GM23338 (cell line): ENCODE measurements at regions not wholly inside any gene's neighbourhood (a gene's known extent, or its start where the extent isn't known, plus 50 kb on each side); places are given as distances from the start of the nearest gene placed in this dataset.

Source experiments
- ATAC-seq: fragments of 200-7000 bp; cut with Tn5 transposase; 3 replicates; pipeline ENCODE4 v1.9.1; 2020
- DNase-seq: peaks from one replicate; pipeline ENCODE4 v3.0.0-alpha.2; 2015; ENCODE audit warnings: low spot score
- H2AFZ ChIP-seq: fragments of 200-600 bp; sonication (generic); 2 replicates; pipeline ENCODE4 v1.8.0; 2016; ENCODE audit warnings: antibody characterized with exemption, mild to moderate bottlenecking, moderate library complexity
- H3F3A ChIP-seq: fragments of 200-600 bp; sonication (generic); replicated peaks from 2 replicates; pipeline ENCODE4 v1.8.0; 2017; ENCODE audit warnings: antibody characterized with exemption, mixed run types, low read depth
- H3K27ac ChIP-seq: fragments of 200-600 bp; sonication (generic); 2 replicates; pipeline ENCODE4 v1.6.1; 2016; ENCODE audit warnings: low read depth
- H3K27me3 ChIP-seq: fragments of 200-600 bp; sonication (generic); 2 replicates; pipeline ENCODE4 v1.8.0; 2016; ENCODE audit warnings: mild to moderate bottlenecking, mixed run types, moderate library complexity; ENCODE audit not compliant: insufficient read depth
- H3K36me3 ChIP-seq: fragments of 200-600 bp; sonication (generic); 2 replicates; pipeline ENCODE4 v1.8.0; 2016; ENCODE audit warnings: mild to moderate bottlenecking; ENCODE audit not compliant: insufficient read depth
- H3K4me1 ChIP-seq: fragments of 200-600 bp; sonication (generic); 2 replicates; pipeline ENCODE4 v1.8.0; 2016; ENCODE audit warnings: mild to moderate bottlenecking, moderate library complexity; ENCODE audit not compliant: insufficient read depth
- H3K4me2 ChIP-seq: fragments of 200-600 bp; sonication (generic); 2 replicates; pipeline ENCODE4 v1.7.1; 2017; ENCODE audit warnings: mixed run types
- H3K4me3 ChIP-seq: fragments of 200-600 bp; sonication (generic); 2 replicates; pipeline ENCODE4 v1.6.1; 2016; ENCODE audit warnings: mixed run types
- H3K79me2 ChIP-seq: fragments of 200-600 bp; sonication (generic); replicated peaks from 2 replicates; pipeline ENCODE4 v1.8.0; 2017; ENCODE audit warnings: mild to moderate bottlenecking; ENCODE audit not compliant: insufficient read depth
- H3K9me2 ChIP-seq: fragments of 200-600 bp; sonication (generic); 2 replicates; pipeline ENCODE4 v1.8.0; 2017; ENCODE audit not compliant: insufficient read depth
- H4K20me1 ChIP-seq: fragments of 200-600 bp; sonication (generic); replicated peaks from 2 replicates; pipeline ENCODE4 v1.8.0; 2017; ENCODE audit warnings: mild to moderate bottlenecking; ENCODE audit not compliant: insufficient read depth
- H3K27ac Mint-ChIP-seq: 2 replicates; pipeline ENCODE4 v1.8.0; 2020; ENCODE audit warnings: inconsistent platforms, mild to moderate bottlenecking, moderate library complexity, mixed read lengths
- H3K27me3 Mint-ChIP-seq: 3 replicates; pipeline ENCODE4 v1.8.0; 2022; ENCODE audit warnings: low read depth, mild to moderate bottlenecking, moderate library complexity, mixed read lengths, inconsistent platforms; ENCODE audit not compliant: insufficient read depth, poor library complexity
- H3K36me3 Mint-ChIP-seq: 3 replicates; pipeline ENCODE4 v1.8.0; 2021; ENCODE audit warnings: low read depth, mild to moderate bottlenecking, inconsistent platforms, moderate library complexity, mixed read lengths
- H3K4me1 Mint-ChIP-seq: 3 replicates; pipeline ENCODE4 v1.8.0; 2020; ENCODE audit warnings: mild to moderate bottlenecking, inconsistent platforms, mixed read lengths
- H3K4me3 Mint-ChIP-seq: 3 replicates; pipeline ENCODE4 v1.8.0; 2021; ENCODE audit warnings: moderate library complexity, mild to moderate bottlenecking, inconsistent platforms, mixed read lengths
- H3K9me3 Mint-ChIP-seq: 3 replicates; pipeline ENCODE4 v1.8.0; 2020; ENCODE audit warnings: moderate library complexity, mild to moderate bottlenecking, inconsistent platforms, mixed read lengths
- CREB1 ChIP-seq: fragments of 250-450 bp; sonication (Bioruptor Pico); IDR thresholded peaks from 2 replicates; pipeline ENCODE4 v1.5.0; 2020; ENCODE audit warnings: low read depth, mild to moderate bottlenecking, moderate library complexity
- EZH2 ChIP-seq: fragments of 200-600 bp; sonication (generic); IDR thresholded peaks from one replicate; pipeline ENCODE4 v1.8.0; 2017; ENCODE audit warnings: antibody characterized with exemption, mild to moderate bottlenecking, low read depth; ENCODE audit not compliant: unreplicated experiment
- EZH2phosphoT487 ChIP-seq: fragments of 200-600 bp; sonication (generic); IDR thresholded peaks from one replicate; pipeline ENCODE4 v1.8.1; 2018; ENCODE audit warnings: antibody characterized with exemption; ENCODE audit not compliant: unreplicated experiment
- JUNB ChIP-seq: IDR thresholded peaks from one replicate; pipeline ENCODE4 v1.6.1; 2016; ENCODE audit warnings: antibody characterized with exemption; ENCODE audit not compliant: unreplicated experiment
- NANOG ChIP-seq: IDR thresholded peaks from 2 replicates; pipeline ENCODE4 v1.6.1; 2016; ENCODE audit warnings: antibody characterized with exemption, borderline replicate concordance
- POLR2AphosphoS5 ChIP-seq: IDR thresholded peaks from 2 replicates; pipeline ENCODE4 v1.6.1; 2016; ENCODE audit warnings: antibody characterized with exemption, low read depth
- STAT1 ChIP-seq: IDR thresholded peaks from one replicate; pipeline ENCODE4 v1.6.1; 2016; ENCODE audit warnings: antibody characterized with exemption; ENCODE audit not compliant: unreplicated experiment
- ZNF114 ChIP-seq: fragments of 250-450 bp; sonication (Bioruptor Pico); IDR thresholded peaks from 2 replicates; pipeline ENCODE4 v1.5.0; 2020; ENCODE audit warnings: mild to moderate bottlenecking, moderate library complexity
- ZNF331 ChIP-seq: fragments of 250-450 bp; sonication (Bioruptor Pico); IDR thresholded peaks from 2 replicates; pipeline ENCODE4 v1.5.0; 2020; ENCODE audit warnings: low read depth, mild to moderate bottlenecking, moderate library complexity
- TF ChIP-seq, protein P1 (sequence below): fragments of 250-450 bp; sonication (Bioruptor Pico); IDR thresholded peaks from 2 replicates; pipeline ENCODE4 v1.5.0; 2020; ENCODE audit warnings: mild to moderate bottlenecking, moderate library complexity
- TF ChIP-seq, protein P2 (sequence below): IDR thresholded peaks from 2 replicates; pipeline ENCODE4 v1.6.1; 2016; ENCODE audit warnings: antibody characterized with exemption
- TF ChIP-seq, protein P3 (sequence below), 2 experiments: fragments of 200-600 bp in 1 of 2; sonication (generic) in 1 of 2; conservative IDR thresholded peaks; 2 replicates each; pipeline versions ENCODE4 v1.5.1 to v1.6.1; 2016 to 2017; ENCODE audit warnings: antibody characterized with exemption in 2 of 2, low read depth in 2 of 2, mild to moderate bottlenecking in 2 of 2, moderate library complexity in 1 of 2
- TF ChIP-seq, protein P4 (sequence below): IDR thresholded peaks from one replicate; pipeline ENCODE4 v1.6.1; 2018; ENCODE audit warnings: antibody characterized with exemption; ENCODE audit not compliant: unreplicated experiment

DNA sequence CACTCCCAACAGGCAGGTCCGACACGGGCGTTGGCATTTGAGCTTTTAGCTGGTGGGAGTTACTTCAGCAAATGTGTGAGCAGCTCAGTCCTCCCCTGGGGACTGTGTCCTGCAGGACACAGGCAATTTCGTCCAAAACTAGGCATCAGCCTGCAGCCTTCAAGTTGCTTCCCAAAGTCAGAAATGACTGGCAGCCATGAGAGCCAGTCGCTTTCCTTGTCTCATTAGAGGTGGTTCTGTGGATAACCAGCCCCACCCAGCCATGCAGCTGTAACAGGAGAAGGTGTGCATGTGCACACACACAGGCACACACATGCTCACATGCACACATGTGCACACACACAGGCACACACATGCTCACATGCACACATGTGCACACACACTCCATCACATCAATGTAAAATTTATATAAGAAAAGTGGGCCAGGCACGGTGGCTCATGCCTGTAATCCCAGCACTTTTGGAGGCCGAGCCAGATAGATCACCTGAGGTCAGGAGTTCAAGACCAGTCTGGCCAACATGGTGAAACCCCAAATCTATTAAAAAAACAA lies 138.8 kb upstream of the TCERG1L start:
- H3K9me2 ChIP-seq, result no peaks in the 10 kb centered on the region
- DNase-seq (no peak), ATAC-seq (no peak)
- peaks cover 4% of the 10 kb centered on the region; the same call in 1 of the 3 replicates for H3K4me1 Mint-ChIP-seq
- no peaks in the 10 kb centered on the region for H3K36me3 ChIP-seq
- TF ChIP-seq, protein P1, sequence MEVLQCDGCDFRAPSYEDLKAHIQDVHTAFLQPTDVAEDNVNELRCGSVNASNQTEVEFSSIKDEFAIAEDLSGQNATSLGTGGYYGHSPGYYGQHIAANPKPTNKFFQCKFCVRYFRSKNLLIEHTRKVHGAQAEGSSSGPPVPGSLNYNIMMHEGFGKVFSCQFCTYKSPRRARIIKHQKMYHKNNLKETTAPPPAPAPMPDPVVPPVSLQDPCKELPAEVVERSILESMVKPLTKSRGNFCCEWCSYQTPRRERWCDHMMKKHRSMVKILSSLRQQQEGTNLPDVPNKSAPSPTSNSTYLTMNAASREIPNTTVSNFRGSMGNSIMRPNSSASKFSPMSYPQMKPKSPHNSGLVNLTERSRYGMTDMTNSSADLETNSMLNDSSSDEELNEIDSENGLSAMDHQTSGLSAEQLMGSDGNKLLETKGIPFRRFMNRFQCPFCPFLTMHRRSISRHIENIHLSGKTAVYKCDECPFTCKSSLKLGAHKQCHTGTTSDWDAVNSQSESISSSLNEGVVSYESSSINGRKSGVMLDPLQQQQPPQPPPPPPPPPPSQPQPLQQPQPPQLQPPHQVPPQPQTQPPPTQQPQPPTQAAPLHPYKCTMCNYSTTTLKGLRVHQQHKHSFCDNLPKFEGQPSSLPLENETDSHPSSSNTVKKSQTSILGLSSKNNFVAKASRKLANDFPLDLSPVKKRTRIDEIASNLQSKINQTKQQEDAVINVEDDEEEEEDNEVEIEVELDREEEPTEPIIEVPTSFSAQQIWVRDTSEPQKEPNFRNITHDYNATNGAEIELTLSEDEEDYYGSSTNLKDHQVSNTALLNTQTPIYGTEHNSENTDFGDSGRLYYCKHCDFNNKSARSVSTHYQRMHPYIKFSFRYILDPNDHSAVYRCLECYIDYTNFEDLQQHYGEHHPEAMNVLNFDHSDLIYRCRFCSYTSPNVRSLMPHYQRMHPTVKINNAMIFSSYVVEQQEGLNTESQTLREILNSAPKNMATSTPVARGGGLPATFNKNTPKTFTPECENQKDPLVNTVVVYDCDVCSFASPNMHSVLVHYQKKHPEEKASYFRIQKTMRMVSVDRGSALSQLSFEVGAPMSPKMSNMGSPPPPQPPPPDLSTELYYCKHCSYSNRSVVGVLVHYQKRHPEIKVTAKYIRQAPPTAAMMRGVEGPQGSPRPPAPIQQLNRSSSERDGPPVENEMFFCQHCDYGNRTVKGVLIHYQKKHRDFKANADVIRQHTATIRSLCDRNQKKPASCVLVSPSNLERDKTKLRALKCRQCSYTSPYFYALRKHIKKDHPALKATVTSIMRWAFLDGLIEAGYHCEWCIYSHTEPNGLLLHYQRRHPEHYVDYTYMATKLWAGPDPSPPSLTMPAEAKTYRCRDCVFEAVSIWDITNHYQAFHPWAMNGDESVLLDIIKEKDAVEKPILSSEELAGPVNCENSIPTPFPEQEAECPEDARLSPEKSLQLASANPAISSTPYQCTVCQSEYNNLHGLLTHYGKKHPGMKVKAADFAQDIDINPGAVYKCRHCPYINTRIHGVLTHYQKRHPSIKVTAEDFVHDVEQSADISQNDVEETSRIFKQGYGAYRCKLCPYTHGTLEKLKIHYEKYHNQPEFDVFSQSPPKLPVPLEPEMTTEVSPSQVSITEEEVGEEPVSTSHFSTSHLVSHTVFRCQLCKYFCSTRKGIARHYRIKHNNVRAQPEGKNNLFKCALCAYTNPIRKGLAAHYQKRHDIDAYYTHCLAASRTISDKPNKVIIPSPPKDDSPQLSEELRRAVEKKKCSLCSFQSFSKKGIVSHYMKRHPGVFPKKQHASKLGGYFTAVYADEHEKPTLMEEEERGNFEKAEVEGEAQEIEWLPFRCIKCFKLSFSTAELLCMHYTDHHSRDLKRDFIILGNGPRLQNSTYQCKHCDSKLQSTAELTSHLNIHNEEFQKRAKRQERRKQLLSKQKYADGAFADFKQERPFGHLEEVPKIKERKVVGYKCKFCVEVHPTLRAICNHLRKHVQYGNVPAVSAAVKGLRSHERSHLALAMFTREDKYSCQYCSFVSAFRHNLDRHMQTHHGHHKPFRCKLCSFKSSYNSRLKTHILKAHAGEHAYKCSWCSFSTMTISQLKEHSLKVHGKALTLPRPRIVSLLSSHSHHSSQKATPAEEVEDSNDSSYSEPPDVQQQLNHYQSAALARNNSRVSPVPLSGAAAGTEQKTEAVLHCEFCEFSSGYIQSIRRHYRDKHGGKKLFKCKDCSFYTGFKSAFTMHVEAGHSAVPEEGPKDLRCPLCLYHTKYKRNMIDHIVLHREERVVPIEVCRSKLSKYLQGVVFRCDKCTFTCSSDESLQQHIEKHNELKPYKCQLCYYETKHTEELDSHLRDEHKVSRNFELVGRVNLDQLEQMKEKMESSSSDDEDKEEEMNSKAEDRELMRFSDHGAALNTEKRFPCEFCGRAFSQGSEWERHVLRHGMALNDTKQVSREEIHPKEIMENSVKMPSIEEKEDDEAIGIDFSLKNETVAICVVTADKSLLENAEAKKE (CRISPR knock-in tag), result no peak
- TF ChIP-seq NANOG (no peak), ZNF331 (CRISPR knock-in tag) (no peak), STAT1 (no peak), CREB1 (CRISPR knock-in tag) (no peak), ZNF114 (no peak), EZH2 (no peak), EZH2phosphoT487 (no peak), POLR2AphosphoS5 (no peak), JUNB (no peak)
- TF ChIP-seq, protein P2, sequence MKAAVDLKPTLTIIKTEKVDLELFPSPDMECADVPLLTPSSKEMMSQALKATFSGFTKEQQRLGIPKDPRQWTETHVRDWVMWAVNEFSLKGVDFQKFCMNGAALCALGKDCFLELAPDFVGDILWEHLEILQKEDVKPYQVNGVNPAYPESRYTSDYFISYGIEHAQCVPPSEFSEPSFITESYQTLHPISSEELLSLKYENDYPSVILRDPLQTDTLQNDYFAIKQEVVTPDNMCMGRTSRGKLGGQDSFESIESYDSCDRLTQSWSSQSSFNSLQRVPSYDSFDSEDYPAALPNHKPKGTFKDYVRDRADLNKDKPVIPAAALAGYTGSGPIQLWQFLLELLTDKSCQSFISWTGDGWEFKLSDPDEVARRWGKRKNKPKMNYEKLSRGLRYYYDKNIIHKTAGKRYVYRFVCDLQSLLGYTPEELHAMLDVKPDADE, result no peak
- TF ChIP-seq, protein P3, sequence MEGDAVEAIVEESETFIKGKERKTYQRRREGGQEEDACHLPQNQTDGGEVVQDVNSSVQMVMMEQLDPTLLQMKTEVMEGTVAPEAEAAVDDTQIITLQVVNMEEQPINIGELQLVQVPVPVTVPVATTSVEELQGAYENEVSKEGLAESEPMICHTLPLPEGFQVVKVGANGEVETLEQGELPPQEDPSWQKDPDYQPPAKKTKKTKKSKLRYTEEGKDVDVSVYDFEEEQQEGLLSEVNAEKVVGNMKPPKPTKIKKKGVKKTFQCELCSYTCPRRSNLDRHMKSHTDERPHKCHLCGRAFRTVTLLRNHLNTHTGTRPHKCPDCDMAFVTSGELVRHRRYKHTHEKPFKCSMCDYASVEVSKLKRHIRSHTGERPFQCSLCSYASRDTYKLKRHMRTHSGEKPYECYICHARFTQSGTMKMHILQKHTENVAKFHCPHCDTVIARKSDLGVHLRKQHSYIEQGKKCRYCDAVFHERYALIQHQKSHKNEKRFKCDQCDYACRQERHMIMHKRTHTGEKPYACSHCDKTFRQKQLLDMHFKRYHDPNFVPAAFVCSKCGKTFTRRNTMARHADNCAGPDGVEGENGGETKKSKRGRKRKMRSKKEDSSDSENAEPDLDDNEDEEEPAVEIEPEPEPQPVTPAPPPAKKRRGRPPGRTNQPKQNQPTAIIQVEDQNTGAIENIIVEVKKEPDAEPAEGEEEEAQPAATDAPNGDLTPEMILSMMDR (conservative IDR thresholded peaks at IDR 0.05; ENCODE audit: low read depth in 2 of 2), result no peak
- TF ChIP-seq, protein P4, sequence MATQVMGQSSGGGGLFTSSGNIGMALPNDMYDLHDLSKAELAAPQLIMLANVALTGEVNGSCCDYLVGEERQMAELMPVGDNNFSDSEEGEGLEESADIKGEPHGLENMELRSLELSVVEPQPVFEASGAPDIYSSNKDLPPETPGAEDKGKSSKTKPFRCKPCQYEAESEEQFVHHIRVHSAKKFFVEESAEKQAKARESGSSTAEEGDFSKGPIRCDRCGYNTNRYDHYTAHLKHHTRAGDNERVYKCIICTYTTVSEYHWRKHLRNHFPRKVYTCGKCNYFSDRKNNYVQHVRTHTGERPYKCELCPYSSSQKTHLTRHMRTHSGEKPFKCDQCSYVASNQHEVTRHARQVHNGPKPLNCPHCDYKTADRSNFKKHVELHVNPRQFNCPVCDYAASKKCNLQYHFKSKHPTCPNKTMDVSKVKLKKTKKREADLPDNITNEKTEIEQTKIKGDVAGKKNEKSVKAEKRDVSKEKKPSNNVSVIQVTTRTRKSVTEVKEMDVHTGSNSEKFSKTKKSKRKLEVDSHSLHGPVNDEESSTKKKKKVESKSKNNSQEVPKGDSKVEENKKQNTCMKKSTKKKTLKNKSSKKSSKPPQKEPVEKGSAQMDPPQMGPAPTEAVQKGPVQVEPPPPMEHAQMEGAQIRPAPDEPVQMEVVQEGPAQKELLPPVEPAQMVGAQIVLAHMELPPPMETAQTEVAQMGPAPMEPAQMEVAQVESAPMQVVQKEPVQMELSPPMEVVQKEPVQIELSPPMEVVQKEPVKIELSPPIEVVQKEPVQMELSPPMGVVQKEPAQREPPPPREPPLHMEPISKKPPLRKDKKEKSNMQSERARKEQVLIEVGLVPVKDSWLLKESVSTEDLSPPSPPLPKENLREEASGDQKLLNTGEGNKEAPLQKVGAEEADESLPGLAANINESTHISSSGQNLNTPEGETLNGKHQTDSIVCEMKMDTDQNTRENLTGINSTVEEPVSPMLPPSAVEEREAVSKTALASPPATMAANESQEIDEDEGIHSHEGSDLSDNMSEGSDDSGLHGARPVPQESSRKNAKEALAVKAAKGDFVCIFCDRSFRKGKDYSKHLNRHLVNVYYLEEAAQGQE, result no peak
- H3K27me3 Mint-ChIP-seq, result peaks cover 11% of the 10 kb centered on the region
- H4K20me1 ChIP-seq, result no peaks in the 10 kb centered on the region
- H3K79me2 ChIP-seq, result no peaks in the 10 kb centered on the region
- H3K4me1 ChIP-seq, result no peaks in the 10 kb centered on the region
- H3K27me3 ChIP-seq, result no peaks in the 10 kb centered on the region
- H3K4me2 ChIP-seq, result no peak overlapping the region
- H3K27ac Mint-ChIP-seq, result no peak overlapping the region
- peaks cover 91% of the 10 kb centered on the region for H3K9me3 Mint-ChIP-seq
- no peak overlapping the region for H3K4me3 ChIP-seq
- peaks cover 18% of the 10 kb centered on the region for H3K36me3 Mint-ChIP-seq
- no peaks in the 10 kb centered on the region for H3F3A ChIP-seq
- H3K27ac ChIP-seq, result no peak overlapping the region
- H3K4me3 Mint-ChIP-seq, result no peak overlapping the region
- no peak overlapping the region for H2AFZ ChIP-seq
